GM10248 (cell line): ENCODE measurements at regions not wholly inside any gene's neighbourhood (a gene's known extent, or its start where the extent isn't known, plus 50 kb on each side); places are given as distances from the start of the nearest gene placed in this dataset.

ENCODE experiments used
- CTCF ChIA-PET: fragments of 300-600 bp; sonication (Branson Sonifier 250); formaldehyde crosslinking; extraction: SDS; loops from one replicate; lab custom pipeline; 2021; ENCODE audit warnings: antibody characterized with exemption; lab: Yijun Ruan, JAX
- POLR2A ChIA-PET: fragments of 350-650 bp; sonication (Branson Sonifier 250); formaldehyde crosslinking; extraction: SDS; loops from one replicate; lab custom pipeline; 2020; ENCODE audit warnings: antibody characterized with exemption; lab: Yijun Ruan, JAX
- DNase-seq: peaks from one replicate; pipeline ENCODE4 v3.0.0; 2012; ENCODE audit errors: extremely low spot score
- TF ChIP-seq, protein P1 (sequence below): IDR thresholded peaks from 2 replicates; pipeline ENCODE4 v1.5.1; 2012; ENCODE audit warnings: mild to moderate bottlenecking, low read depth; ENCODE audit errors: extremely low read depth, missing control alignments, control extremely low read depth

DNA sequence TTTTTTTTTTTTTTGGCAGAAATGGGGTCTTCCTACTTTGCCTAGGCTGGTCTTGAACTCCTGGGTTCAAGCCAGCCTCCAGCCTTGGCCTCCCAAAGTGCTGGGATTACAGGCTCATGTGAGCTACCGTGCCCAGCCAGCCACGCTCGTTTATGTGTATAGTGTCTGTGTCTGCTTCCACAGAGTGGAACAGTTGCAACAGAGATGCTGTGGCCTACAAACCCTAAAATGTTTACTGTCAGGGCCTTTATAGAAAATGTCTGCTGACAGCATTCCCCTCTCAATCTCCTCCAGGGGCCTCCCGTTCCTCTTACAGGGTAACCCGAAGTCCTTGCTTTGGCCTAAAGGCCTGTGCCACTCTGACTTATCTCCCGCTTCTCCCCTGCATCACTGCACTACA lies 87.6 kb upstream of the LEP start:
- POLR2A ChIA-PET: no interaction called here
- CTCF ChIA-PET: interaction anchor here (0.6 to 2.0 kb wide), 2 partner anchors 44 to 56 kb away, joined by 3 to 5 read pairs; no protein-coding TSS in a partner anchor
- TF ChIP-seq, protein P1, sequence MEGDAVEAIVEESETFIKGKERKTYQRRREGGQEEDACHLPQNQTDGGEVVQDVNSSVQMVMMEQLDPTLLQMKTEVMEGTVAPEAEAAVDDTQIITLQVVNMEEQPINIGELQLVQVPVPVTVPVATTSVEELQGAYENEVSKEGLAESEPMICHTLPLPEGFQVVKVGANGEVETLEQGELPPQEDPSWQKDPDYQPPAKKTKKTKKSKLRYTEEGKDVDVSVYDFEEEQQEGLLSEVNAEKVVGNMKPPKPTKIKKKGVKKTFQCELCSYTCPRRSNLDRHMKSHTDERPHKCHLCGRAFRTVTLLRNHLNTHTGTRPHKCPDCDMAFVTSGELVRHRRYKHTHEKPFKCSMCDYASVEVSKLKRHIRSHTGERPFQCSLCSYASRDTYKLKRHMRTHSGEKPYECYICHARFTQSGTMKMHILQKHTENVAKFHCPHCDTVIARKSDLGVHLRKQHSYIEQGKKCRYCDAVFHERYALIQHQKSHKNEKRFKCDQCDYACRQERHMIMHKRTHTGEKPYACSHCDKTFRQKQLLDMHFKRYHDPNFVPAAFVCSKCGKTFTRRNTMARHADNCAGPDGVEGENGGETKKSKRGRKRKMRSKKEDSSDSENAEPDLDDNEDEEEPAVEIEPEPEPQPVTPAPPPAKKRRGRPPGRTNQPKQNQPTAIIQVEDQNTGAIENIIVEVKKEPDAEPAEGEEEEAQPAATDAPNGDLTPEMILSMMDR: no peak

DNA sequence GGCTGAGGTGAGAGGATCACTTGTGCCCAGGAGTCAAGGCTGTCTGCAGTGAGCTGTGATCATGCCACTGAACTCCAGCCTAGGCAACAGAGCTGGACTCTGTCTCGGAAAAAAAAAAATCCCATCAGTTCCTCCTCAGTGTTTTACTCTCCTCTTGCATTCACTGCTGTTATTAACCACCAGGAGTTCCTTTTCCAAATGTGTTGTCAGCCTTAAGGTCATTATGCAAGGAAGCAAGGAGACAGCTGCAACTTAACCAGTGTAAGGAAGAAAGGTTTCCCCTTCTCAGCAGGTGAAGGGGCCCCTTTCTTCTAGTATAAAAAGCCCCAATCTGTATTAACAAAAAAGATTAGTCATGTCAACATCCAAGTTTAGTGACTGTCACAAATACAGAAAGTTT lies 86.6 kb upstream of the LEP start:
- ChIA-PET POLR2A (no interaction called here), CTCF (interaction anchor here (0.9 to 2.1 kb wide), 3 partner anchors 18 to 55 kb away, joined by 4 to 15 read pairs (median 5); no protein-coding TSS in a partner anchor)
- DNase-seq: no peak
- TF ChIP-seq, protein P1: no peak

More for the DNA sequence above, 87.6 kb upstream of the LEP start:
- no peak for DNase-seq

DNA sequence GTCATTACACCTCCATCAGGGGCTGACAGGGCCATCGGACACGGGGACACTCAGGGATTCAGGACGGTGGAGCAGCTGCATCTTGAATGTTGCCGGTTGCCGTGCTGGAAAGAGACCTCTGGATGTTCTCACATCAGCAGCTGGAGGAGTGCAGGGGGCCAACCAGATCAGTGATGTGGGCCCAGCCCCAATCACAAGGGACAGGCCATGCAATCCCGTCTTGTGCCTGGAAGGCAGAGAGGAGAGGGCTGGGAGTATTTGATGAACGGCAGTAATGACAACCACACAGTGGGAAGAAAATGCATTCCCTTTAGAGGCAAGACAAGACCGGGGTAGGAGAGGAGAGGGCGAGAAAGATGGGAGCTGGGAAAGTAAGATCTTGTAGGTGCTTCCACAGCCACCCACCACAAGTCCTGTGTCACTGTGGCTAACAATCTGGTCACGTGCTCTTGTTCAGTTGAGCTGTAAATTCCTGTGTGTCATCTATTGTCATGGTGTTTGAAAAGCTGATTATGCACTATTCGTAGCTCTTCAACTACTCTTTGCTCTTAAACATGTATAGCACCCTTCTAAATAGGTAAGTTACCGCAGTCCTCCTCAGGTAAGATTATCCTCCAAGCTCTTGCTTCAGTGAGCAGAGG lies 85.9 kb upstream of the LEP start:
- CTCF ChIA-PET: interaction anchor here (0.9 to 2.1 kb wide), 4 partner anchors 15 to 54 kb away, joined by 4 to 15 read pairs (median 5); no protein-coding TSS in a partner anchor
- TF ChIP-seq, protein P1: no peak
- no peak for DNase-seq
- POLR2A ChIA-PET: no interaction called here

DNA sequence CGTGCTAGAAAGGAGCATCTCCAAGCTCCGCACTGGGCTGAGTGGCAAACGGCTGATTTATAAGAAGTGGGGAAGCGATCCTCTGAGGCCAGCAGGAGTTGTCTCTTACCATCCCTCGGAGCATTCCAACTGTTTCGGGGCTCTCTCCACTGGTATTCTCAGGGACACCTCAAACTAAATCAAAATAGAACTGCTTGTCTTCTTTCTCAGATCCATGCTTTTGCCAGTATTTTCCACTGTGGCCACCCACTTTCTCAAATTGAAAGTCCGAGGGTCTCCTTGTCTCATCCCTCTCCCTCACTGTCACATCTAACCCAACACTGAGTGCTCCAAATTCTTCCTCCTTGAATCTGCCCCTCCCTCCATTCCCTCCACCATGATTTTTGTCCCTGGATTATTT lies 83.2 kb upstream of the LEP start:
- TF ChIP-seq, protein P1: no peak
- ChIA-PET CTCF (interaction anchor here (1.0 to 1.7 kb wide), 2 partner anchors 22 to 450 kb away, joined by 3 to 4 read pairs; no protein-coding TSS in a partner anchor), POLR2A (no interaction called here)
- no peak for DNase-seq

DNA sequence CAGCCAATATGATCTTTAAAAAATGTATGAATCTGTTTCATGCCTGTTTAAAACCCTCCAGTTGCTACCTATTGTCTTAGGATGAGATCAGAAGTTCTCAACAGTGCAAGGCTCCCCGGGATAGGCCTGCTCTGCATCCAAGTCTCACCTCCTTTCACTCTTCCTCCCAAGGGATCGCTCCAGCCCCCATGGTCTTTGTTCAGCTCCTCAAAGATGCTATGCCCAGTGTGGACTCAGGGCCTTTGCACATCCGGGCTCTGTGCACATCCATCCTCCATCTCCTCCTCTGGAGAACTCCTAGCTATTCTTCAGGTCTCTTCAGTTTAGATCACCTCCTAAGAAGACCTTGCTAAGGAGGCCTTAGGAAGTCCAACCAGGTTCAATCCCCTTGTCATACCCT lies 82.7 kb upstream of the LEP start:
- no peak for DNase-seq
- CTCF ChIA-PET: no interaction called here
- TF ChIP-seq, protein P1: no peak
- POLR2A ChIA-PET: no interaction called here

DNA sequence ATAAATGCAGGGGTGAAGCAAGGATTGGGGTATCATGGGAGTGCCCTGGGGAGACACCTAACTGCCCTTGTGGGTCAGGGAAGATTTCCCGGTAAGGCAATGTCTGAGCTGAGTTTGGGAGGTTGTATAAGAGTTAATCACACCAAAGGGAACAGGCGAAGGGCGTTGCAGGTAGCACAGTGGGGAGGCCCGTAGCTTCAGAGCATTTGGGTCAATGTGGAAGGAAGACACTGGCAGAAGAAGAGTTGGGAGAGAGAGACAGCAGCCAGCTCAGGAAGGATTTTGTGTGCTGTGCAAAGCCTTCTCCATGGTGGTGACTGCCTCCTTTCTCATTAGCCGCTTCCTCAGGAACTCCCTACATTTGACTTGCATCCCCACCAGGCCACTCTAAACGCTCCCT lies 80.8 kb upstream of the LEP start:
- no peak for DNase-seq
- CTCF ChIA-PET: interaction anchor here (1.3 to 2.0 kb wide), 2 partner anchors 25 to 47 kb away, joined by 4 to 14 read pairs; no protein-coding TSS in a partner anchor
- POLR2A ChIA-PET: no interaction called here
- TF ChIP-seq, protein P1: no peak
